ENCODE measurements at regions not wholly inside any gene's neighbourhood (a gene's known extent, or its start where the extent isn't known, plus 50 kb on each side); places are given as distances from the start of the nearest gene placed in this dataset.
A peak's percentile ranks its signal among the peaks of the same experiment; 100 is the strongest.

GRCh38 chr9:115944166-115944948 is 209.2 kb upstream of the PAPPA start (continued):
- TF ChIP-seq IKZF5 (CRISPR knock-in tag; IDR thresholded peaks at IDR 0.05), result peak; percentile 78; the same call in 1 of the 2 replicates
- peak; percentile 78 for TF ChIP-seq UBTF (CRISPR knock-in tag; IDR thresholded peaks at IDR 0.05)
- no peak; the same call in 1 of the 2 replicates for TF ChIP-seq ZNF792 (CRISPR knock-in tag; IDR thresholded peaks at IDR 0.05)
- TF ChIP-seq ZNF513 (CRISPR knock-in tag; conservative IDR thresholded peaks at IDR 0.05), result no peak
- peak; percentile 87 for TF ChIP-seq ZNF12 (CRISPR knock-in tag; IDR thresholded peaks at IDR 0.05)
- no peak for TF ChIP-seq IRF9 (CRISPR knock-in tag; IDR thresholded peaks at IDR 0.05; ENCODE audit: borderline replicate concordance)
- no peak for TF ChIP-seq ZNF615 (CRISPR knock-in tag; IDR thresholded peaks at IDR 0.05; ENCODE audit: borderline replicate concordance)
- peak; percentile 75 for TF ChIP-seq ZNF746 (CRISPR knock-in tag; IDR thresholded peaks at IDR 0.05)
- TF ChIP-seq ZNF772 (CRISPR knock-in tag; IDR thresholded peaks at IDR 0.05), result peak; percentile 75; the same call in 1 of the 2 replicates
- no peak for TF ChIP-seq KMT2A (CRISPR knock-in tag; IDR thresholded peaks at IDR 0.05)
- TF ChIP-seq ARHGAP35 (CRISPR knock-in tag; IDR thresholded peaks at IDR 0.05; ENCODE audit: borderline replicate concordance), result no peak
- peak; percentile 73; the same call in 1 of the 2 replicates for TF ChIP-seq ZXDC (CRISPR knock-in tag; IDR thresholded peaks at IDR 0.05)
- TF ChIP-seq RAD51 (IDR thresholded peaks at IDR 0.05; ENCODE audit: borderline replicate concordance), result no peak
- peak; percentile 94; the same call in 1 of the 2 replicates for TF ChIP-seq FOXJ3 (CRISPR knock-in tag; IDR thresholded peaks at IDR 0.05; ENCODE audit: borderline replicate concordance)
- no peak for TF ChIP-seq NFE2L2 (IDR thresholded peaks at IDR 0.05; ENCODE audit: low read length)
- TF ChIP-seq ZNF607 (CRISPR knock-in tag; IDR thresholded peaks at IDR 0.05; ENCODE audit: borderline replicate concordance), result peak; percentile 45; the same call in 1 of the 2 replicates
- no peak for TF ChIP-seq NCOA5 (CRISPR knock-in tag; IDR thresholded peaks at IDR 0.05)
- peak; percentile 80 for TF ChIP-seq ZNF605 (CRISPR knock-in tag; IDR thresholded peaks at IDR 0.05)
- peak; percentile 79 for TF ChIP-seq ATF3 (CRISPR knock-in tag; IDR thresholded peaks at IDR 0.05)
- TF ChIP-seq MIER2 (CRISPR knock-in tag; IDR thresholded peaks at IDR 0.05), result no peak; the same call in 1 of the 2 replicates
- peak; percentile 68; the same call in 1 of the 2 replicates for TF ChIP-seq CBFB (CRISPR knock-in tag; IDR thresholded peaks at IDR 0.05)
